Stimulated activated CD8-positive, alpha-beta memory T cell treated with anti-CD3 and anti-CD28 coated beads, Interleukin-2, amount 100 ng/mL, for 48 hours (primary cell): ENCODE measurements at regions not wholly inside any gene's neighbourhood (a gene's known extent, or its start where the extent isn't known, plus 50 kb on each side); places are given as distances from the start of the nearest gene placed in this dataset.
A peak's percentile ranks its signal among the peaks of the same experiment; 100 is the strongest.

Experiments
- DNase-seq, 2 donors: peaks; one replicate each; pipeline ENCODE4 v3.0.0-alpha.2; 2020; ENCODE audit warnings: low read depth in 2 of 2

DNA sequence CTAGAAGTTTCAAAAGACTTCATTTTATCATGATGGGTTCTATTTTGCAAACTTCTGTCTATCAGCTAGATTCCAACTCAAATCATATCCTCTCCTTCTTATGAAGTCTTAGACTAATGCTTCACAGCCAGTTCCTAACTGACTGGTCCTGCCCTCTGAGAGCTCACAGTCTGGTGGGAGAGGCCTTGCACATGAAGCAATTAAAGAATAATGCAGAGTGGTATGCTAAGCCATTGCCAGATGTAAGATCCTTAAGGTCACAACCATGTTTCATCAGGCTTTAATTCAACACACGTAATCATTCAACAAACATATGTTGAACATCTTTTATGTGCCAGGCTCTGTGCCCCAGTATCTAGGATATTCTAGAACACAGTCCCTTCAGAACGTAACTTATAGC is 125.8 kb upstream of the TMPO start:
- no peak for DNase-seq

DNA sequence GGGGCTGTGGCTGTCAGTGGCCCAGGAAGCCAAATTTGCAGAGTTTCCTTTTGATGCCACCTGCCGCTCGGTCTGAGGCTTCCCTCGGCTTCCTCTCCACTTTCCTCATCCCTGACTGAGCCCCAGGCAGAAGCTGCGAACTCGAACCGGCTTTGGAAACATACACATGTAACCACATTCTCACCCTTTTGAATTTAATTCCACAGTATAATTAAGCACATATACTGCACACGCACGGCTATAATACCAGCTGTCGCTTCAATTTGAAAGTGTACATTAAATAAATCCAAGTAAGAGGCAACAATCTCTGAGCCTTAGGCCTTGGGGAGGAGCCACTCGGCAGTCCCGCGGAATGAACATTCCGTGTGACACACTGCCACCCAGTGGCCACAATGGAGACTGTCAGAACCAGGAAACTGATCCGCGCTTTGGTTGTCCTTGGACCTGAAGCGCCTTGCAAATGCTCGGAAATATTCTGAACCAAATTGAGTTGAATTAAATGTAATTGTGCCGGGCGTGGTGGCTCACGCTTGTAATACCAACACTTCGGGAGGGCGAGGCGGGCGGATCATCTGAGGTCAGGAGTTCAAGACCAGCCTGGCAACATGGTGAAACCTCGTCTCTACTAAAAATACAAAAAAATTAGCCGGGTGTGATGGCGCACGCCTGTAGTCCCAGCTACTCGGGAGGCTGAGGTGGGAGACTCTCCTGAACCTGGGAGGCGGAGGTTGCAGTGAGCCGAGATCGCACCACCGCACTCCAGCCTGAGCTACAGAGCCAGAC is 117.9 kb upstream of the TMPO start:
- DNase-seq, result peak; percentile 64 to 80

DNA sequence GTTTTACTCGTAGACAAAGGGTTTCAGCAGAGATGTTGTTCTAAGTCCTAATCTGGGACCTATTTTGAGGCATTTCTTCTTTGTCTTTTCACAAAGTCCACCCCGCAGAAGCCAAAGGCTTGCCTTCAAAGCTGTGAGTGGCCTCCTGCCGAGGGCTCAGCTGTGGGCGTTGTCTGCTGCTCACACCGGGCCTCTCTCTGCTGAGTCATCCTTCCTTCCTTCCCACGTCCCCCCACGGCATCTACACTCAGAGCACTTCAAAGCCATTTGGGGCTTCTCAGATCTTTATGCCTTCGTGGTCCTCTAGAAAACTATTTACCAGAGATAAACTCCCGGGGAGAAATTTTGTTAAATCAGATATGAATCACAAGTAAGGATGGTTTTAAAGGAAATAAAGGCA is 115.9 kb upstream of the TMPO start:
- peak; percentile 51 to 56 for DNase-seq

DNA sequence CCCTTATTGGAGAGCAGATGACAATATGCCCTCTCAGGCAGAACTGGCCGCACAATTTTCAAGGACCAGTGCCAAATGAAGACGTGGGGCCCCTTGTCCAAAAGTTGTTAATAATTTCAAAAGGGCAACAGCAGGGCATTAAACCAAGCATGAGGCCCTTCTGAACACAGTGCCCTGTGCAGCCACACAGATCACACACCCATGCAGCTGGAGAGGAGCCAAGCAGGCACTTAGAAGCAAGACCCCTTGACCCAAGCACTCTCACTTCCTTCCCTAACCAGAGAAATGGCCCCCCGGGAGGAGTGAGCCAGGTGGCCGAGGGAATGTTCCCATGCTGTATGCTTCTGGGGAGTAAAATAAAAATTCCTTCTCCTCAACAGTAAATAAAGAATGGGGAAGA is 114.0 kb upstream of the TMPO start:
- DNase-seq, result no peak

DNA sequence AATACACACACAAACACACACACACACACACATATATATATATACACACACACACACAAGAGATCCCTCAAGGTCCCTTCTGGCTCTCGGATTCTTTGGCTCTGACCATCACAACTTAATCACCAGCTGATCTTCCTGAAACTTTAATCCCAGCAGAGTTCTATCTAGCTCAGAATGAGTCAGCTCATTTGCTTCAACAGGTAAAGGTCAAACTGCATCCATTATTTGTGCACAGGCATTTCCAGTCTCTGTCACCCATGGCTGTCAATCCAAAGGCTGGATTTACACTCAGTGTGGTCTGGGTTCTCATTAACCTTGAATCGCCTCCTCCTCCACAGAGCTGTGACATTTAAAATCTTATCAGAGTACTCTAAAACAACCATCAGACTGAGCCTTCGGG is 113.3 kb upstream of the TMPO start:
- no peak for DNase-seq

DNA sequence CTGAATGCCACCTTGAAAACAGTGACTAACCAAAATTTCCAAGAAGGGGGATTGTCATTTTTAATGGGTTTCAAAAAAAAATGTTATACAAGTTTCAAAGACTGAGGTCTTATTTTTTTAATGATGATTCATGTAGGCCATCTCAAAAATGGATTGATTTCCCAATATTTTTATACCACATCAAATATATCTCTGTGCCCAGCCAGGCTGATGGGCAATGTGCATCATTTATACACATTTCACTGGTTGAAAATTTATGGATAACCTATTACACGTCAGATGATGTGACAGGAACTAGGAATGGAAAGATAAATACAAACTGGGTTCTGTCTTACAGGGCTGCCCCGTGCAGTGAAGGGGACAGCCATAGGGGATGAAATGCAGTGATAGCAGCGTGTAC is 112.7 kb upstream of the TMPO start:
- no peak for DNase-seq

DNA sequence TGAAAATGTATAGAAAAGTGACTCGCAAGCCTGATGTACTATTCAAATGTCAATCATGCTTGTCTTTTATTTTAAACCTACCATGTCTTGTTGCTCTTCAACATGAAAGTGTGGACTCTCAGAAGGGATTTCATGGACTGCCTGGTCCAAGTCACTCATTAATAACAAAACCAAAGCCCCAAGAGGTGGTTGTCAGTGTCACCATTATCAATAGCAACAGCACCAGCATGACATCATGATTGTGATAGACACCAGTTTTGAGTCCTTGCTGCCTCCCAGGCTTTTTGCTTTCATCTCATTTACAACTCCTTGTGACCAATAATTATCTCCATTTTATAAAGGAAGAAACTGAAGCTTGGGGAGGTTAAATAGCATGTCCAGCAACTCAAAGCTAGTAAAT is 112.0 kb upstream of the TMPO start:
- DNase-seq, result no peak

DNA sequence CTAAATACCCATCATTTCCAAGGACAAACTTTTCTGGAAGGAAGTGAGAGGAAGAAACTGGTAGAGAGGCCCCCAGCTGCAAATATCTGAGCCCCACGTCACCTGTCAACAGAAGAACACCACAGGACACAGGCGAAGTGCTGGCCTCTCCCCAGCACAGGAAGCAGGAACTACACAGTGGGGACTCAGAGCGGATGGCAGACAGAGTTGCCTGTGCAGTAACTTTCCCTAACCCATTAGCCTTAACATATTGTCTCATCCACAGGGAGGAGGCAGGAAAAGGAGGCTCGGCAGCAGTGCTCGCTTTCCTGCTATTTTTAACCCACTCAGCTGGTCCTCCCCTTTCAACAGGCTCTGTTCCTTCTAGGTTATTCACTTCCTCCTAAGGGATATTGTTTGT is 111.5 kb upstream of the TMPO start:
- DNase-seq, result no peak

- no peak for DNase-seq
Observed at GRCh38 chr12:98405805-98406366, 109.5 kb upstream of the TMPO start.

DNA sequence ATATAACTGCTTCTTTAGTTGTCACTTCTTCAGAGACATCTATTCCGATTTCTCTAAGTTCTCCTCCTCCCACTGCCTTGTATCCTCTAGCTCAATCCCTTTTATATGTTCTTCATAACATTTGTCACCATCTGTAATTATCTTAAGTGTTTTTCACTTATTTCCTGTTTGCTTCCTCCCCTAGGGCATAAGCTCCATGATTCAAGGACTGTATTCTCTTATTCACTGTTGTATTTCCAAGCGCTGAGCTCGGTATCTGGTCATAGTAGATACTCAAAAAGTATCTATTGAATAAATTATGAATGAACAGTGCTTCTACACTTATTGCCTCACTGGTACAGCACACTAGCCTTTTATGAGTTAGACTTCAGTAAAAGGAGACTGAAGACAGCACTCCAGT is 109.0 kb upstream of the TMPO start:
- DNase-seq, result no peak

DNA sequence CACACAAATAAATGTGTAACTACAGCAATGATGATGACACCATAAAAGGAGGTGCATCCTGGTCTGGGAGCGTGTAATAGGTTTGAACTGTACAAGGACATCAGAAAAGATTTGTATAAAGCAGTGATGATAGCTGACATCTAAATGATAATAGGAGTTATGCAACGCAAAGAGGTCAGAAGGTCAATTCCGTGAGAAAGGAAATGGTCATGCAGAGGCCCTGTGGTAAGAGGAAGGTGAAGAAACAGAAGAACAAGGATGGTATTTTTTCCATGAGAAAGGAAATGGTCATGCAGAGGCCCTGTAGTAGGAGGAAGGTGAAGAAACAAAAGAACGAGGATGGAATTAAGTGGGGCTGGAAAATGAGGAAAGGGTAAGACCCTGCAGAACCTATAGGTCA is 106.7 kb upstream of the TMPO start:
- DNase-seq, result no peak

- DNase-seq, result no peak
Observed at GRCh38 chr12:98409548-98409947, 105.8 kb upstream of the TMPO start.

- no peak for DNase-seq
Observed at GRCh38 chr12:98410356-98410755, 105.0 kb upstream of the TMPO start.

- DNase-seq, result no peak
Observed at GRCh38 chr12:98416845-98417244, 98.5 kb upstream of the TMPO start.

GRCh38 chr12:98417266-98417665 is 98.1 kb upstream of the TMPO start:
- DNase-seq, result no peak

DNA sequence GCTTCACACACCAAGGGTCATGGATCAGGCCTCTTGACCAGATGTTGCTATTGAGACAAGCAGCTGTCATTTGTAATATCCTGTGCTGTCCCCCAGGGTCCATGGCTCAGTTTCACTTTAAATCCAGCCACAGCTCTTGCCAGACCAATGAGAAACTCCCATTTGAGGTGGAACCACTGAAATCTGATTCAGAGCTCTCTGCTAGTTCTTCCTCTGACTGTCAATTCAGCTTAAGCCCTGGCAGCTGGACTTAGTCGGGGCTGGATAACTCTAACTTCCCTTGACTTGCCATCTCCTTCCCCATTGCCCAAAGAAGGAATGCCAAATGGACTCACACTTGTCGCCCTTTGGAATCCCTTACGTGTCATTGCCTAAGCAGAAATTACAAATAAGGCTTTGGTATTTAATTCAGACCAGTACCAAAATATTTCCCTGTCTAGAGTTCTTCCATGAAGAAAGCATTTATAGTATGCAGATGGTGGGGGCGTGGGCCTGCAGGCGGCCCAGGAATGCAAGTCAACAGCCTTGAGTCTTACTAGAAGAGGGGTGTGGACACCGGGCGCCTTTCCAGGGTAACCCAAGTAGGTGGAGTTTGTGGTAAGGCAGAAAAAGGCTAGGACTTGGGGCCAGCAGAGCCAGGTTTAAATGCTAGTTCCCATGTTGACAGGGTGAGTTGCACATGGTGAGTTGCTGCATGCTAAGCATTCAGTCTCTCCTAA is 96.9 kb upstream of the TMPO start:
- no peak for DNase-seq

DNA sequence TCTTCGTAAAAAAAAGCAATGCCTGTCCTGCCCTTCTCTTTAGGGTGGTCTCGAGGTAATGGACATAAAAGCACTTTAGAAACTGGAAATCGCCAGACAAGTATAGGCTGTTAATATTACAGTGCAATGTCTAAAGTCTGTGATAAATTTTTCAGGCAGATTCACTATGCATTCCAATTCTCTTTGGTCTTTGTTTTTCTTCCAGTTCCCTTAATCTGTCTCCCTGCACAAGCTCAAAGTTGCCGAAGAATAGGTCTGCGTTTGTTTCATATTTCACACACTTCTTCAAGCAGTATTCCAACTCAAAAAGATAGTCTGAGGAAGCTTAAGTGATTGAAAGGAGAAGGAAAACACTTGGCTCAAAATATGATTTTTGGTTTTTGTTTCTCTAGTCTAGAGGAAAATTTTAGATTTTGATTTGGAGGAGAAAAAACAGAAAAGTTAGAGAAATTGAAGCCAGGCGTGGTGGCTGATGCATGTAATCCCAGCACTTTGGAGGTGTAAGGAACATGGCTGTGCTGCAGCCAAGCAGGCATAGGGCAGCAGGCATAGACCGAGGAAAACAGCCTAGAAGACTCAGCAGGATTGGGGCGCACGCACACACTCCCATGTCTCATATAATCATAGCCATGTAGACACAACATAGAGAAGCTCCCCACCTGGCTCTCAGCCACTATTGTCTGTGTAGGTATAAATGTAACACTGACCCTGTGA is 96.2 kb upstream of the TMPO start:
- DNase-seq, result no peak

DNA sequence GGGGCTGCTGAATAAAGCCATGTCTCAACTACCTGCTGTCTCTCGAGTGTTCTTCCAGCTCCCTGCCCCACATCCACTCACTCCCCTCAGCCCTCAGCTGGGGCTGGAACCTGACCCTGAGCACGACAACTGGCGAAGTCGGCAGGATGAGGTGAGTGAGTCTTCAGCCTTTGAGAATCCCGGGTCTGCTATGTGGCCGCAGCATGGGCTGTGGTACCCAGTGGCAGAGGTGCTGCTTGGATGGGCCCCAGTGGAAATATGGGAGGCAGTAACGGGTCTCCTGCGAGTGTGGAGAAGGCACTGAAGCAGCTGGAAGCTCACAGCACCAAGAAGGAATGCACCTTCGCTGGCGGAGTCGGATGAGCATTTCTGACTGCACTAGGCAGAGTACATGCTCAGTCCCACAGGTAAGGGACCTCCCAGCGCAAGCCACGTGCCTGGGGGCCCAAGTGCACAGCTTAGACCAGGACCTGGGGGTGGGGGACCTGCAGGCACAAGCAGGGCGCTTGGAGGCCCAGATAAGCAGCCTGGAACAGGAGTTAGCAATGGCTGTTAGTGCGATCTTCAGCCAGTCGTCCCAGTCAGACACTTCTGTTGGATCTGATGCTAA is 95.5 kb upstream of the TMPO start:
- no peak for DNase-seq

DNA sequence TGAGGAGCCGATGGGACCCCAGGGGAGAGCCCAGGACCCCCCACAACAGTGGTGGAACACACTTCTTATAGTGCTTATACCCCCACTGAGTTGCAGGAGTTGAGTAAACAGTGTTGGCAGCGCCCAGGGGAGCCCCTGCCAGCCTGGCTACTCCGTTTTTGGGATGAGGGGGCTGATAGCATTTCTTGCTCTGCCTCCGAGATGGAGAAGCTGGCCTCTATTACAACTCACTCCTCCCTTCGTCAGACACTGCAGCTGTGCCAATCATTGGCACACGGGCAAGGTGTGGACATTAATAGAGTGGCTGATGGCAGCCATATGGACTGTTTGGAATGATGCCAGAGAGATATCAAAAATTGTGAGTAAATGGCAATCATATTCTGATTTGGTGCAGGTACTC is 94.9 kb upstream of the TMPO start:
- no peak for DNase-seq

DNA sequence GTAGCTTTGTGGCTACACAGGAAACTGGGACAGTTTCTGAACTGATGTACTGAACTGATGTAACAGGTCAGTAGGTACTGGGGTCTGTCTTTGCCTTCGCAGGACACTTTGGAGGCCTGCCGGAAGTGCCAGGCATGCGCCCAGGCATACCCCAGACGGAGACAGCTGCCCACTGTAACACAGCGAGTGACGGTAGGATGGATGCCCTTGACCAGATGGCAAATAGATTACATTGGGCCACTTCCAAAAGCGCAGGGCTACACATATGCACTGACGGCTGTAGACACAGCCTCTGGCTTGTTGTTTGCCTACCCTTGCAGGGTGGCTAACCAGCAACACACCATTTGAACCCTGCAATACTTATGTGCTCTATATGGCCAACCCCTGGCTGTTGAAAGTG is 94.1 kb upstream of the TMPO start:
- DNase-seq, result no peak

GRCh38 chr12:98422359-98422758 is 93.0 kb upstream of the TMPO start:
- DNase-seq, result no peak

DNA sequence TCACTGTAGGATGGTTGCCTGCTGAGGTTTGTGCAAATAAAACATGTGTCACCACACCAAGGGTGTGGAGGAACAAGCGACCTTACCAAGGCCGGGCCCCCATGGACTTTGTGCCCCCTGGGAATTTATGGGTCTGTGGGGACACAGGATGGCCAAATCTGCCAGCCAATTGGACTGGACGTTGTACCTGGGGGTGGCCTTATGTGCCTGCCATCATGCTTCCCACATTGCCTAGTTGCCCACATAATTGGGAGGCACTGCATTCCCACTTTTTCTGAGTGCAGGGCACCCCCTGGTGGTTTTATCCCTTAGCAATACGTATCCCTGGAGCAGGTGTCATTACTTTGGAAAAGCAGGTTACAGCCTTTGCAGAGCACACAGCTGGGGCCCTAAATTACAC is 92.6 kb upstream of the TMPO start:
- DNase-seq, result no peak
